GM12864 (cell line): ENCODE measurements at regions not wholly inside any gene's neighbourhood (a gene's known extent, or its start where the extent isn't known, plus 50 kb on each side); places are given as distances from the start of the nearest gene placed in this dataset.

Source experiments
- DNase-seq: peaks from one replicate; pipeline ENCODE4 v3.0.0-alpha.2; 2011; ENCODE audit warnings: low read depth
- H3K4me3 ChIP-seq: 2 replicates; pipeline ENCODE4 v1.5.1; 2011; ENCODE audit warnings: mild to moderate bottlenecking, low read depth, low read length, control low read depth
- CTCF ChIP-seq: IDR thresholded peaks from 2 replicates; pipeline ENCODE4 v1.5.1; 2011; ENCODE audit warnings: low read depth, mild to moderate bottlenecking, moderate library complexity, low read length, control low read depth, inconsistent platforms; ENCODE audit errors: missing control alignments

DNA sequence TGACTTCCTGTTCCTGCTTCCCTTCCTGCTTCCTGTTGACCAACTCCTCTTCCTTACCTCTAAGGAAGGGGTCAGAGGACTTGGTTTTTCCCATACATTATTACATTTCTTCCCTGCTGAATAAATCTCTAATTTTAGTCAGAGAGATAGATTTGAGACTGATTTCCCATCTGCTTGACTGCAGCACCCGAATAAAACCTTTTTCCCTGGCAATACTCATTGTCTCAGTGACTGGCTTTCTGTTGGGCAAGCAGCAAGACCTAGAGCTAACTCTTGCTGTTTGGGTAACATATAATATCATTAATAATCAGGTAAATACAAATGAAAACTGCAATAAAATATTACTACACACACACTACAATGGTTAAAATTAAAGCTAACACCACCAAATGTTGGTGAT lies 132.2 kb downstream of the FSCB start:
- H3K4me3 ChIP-seq, result no peak overlapping the region
- TF ChIP-seq CTCF, result no peak
- DNase-seq, result no peak

DNA sequence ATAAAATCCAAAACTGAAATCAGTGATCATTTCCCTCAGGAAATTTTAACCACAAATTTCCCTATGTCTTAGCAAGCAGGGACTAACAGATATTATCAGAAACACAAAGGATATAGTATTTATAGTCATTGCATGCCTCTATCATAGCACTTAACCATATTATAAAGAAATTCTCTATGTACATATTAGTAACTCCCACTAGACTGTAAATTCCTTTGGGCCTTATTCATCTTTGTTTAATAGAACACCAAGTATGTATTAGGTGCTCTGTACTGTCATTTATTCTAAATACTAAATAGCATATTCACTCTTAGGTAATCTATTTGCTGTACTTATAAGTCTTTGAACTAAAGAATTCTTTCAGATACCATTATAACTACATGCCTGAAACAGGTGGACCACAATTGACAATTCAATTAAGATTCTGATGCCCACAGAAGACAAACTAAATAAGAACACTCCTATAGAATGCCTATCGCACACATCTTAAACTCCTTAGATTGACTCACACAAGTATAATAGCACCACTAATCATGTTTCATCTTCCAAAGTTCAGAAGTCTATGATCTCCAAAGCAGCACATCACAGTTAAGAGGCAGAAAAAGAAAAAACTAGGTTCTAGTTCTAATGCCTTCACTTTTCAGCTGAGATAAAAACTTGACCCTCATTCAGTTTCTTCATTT lies 134.1 kb downstream of the FSCB start:
- no peak for TF ChIP-seq CTCF
- DNase-seq, result no peak
- H3K4me3 ChIP-seq, result no peak overlapping the region

GRCh38 chr14:44372231-44372630 lies 134.9 kb downstream of the FSCB start:
- TF ChIP-seq CTCF, result no peak
- DNase-seq, result no peak
- H3K4me3 ChIP-seq, result no peak overlapping the region

- H3K4me3 ChIP-seq, result no peak overlapping the region
- no peak for DNase-seq
- TF ChIP-seq CTCF, result no peak
Measured at GRCh38 chr14:44370727-44371126, 136.4 kb downstream of the FSCB start.

- DNase-seq, result no peak
- no peak overlapping the region for H3K4me3 ChIP-seq
- TF ChIP-seq CTCF, result no peak
Measured at GRCh38 chr14:44369401-44370123, 137.5 kb downstream of the FSCB start.

DNA sequence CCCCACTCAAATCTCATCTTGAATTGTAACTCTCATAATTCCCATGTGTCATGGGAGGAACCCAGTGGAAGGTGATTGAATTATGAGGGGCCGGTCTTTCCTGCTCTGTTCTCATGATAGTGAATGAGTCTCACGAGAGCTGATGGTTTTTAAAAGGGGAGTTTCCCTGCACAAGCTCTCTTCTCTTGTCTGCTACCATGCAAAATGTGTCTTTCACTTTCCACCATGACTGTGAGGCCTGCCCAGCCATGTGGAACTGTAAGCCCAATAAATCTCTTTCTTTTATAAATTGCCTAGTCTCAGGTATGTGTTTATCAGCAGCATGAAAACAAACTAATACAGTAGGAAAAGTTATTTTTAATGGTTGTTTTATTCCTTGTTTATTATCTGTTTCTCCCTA lies 146.0 kb downstream of the FSCB start:
- TF ChIP-seq CTCF, result no peak
- no peak for DNase-seq
- H3K4me3 ChIP-seq, result no peak overlapping the region

- no peak for TF ChIP-seq CTCF
- no peak overlapping the region for H3K4me3 ChIP-seq
- DNase-seq, result no peak
Measured at GRCh38 chr14:44353805-44354204, 153.3 kb downstream of the FSCB start.
